ENCODE measurements at regions not wholly inside any gene's neighbourhood (a gene's known extent, or its start where the extent isn't known, plus 50 kb on each side); places are given as distances from the start of the nearest gene placed in this dataset.

GRCh38 chr15:69505956-69506556, 53.4 kb downstream of the RPLP1 start:
- no peak for DNase-seq (ENCODE audit: low read depth)

DNA sequence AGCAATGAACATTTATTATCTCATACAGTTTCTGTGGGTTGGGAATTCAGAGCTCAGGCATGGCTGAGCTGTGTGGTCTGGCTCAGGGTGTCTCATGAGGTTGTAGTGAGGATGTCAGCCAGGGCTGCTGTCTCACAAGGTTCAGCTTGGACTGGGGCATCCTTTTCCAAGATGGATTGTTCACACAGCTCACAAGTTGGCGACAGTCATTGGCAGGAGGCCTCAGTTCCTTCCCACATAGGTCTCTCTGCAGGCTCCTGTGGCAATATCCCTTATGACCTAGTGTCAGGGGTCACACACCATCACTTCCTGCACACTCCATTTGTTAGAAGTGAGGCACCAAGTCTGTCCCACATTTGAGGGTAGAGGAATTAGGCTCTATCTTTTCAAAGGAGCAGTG, 56.0 kb downstream of the RPLP1 start:
- DNase-seq (ENCODE audit: low read depth), result no peak

- no peak for DNase-seq (ENCODE audit: low read depth)
Measured at GRCh38 chr15:69509131-69509530, 56.5 kb downstream of the RPLP1 start.

DNA sequence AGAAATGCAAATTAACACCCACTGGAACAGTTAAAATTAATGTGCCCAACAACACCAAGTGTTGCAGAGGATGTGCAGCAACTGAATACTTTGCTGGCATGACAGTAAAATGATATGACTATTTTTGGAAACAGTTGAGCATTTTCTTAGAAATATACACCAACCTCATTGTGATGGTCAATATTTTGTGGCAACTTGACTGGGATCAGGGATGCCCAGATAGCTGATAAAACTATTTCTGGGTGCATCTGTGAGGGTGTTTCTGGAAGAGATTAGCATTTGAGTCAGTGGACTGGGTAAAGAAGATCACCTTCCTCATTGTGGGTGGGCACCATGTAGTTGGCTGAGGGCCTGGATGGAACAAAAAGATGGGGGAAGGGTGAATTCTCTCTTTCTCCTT, 57.9 kb downstream of the RPLP1 start:
- no peak for DNase-seq (ENCODE audit: low read depth)

- no peak for DNase-seq (ENCODE audit: low read depth)
Measured at GRCh38 chr15:69511015-69511414, 58.4 kb downstream of the RPLP1 start.

DNA sequence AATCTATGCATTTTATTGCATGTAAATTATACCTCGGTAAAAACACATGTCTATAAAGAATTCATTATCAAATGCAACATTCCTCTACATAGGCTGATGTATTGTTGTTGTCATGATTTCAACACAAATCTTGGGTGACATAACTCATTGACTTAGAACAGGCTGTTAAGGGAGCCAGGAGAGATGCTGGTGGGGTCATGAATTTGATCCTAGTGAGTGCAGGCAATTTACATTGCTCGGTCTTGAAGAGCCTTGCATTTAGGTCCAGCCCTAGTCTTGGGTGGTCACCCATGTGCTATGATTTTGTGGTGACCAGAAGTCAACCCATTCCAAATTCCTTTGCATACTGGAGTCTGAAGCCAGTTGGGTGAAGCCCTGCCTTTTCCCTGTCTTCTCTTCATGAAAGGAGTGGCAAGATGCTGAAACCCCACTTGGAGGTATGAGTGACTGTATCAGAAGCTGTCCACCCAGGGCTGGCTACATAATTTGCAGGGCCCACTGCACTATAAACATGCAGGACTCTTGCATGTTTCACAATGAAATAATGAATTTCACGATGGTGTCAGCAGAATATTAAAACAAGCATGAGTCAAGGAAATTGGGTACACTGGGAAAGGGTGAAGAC, 59.2 kb downstream of the RPLP1 start:
- DNase-seq (ENCODE audit: low read depth), result no peak

DNA sequence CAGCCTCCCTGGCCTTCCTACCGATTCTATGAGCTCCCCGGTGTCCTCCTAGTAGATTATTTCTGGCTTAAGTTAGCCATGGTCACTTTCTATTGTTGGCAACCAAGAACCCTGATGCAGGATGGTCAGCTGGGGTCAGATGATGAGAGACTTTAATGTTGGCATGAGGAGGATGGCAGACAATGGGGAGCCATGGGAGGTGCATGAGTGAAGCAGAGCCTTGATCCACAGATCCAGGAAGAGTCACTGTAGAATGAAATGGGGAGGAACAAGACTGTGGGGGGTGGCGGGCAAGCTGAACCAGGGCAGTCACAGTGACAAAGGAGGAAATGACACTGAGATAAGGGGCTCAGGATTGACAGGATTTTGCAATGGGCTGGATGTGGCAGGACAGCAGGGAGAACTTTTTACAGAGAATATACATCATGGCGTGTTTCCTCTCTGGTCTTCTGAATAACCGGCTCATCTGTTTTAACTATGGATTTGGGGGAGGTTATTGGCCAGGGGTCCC, 60.9 kb downstream of the RPLP1 start:
- DNase-seq (ENCODE audit: low read depth), result no peak

- DNase-seq (ENCODE audit: low read depth), result no peak
Measured at GRCh38 chr15:69513986-69514385, 61.4 kb downstream of the RPLP1 start.

GRCh38 chr15:69515508-69515907, 62.9 kb downstream of the RPLP1 start:
- no peak for DNase-seq (ENCODE audit: low read depth)

- DNase-seq (ENCODE audit: low read depth), result no peak
Measured at GRCh38 chr15:69515926-69516325, 63.3 kb downstream of the RPLP1 start.

- DNase-seq (ENCODE audit: low read depth), result no peak
Measured at GRCh38 chr15:69517052-69517451, 64.4 kb downstream of the RPLP1 start.

GRCh38 chr15:69518806-69519205, 66.2 kb downstream of the RPLP1 start:
- DNase-seq (ENCODE audit: low read depth), result no peak

- DNase-seq (ENCODE audit: low read depth), result no peak
Measured at GRCh38 chr15:69520067-69520466, 67.4 kb downstream of the RPLP1 start.

DNA sequence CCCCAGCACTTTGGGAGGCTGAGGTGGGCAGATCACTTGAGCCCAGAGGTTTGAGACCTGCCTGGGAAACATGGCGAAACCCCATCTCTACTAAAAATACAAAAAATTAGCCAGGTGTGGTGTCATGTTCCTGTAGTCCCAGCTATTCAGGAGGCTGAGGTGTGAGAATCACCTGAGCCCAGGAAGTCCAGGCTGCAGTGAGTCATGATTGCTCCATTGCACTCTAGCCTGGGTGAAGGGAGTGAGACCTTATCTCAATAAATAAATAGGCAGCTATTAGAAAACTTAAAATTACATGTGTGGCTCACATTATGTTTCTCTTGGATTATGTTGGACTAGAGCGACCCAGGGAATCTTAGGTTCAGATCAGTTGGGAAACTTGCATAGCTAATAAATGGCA, 69.7 kb downstream of the RPLP1 start:
- DNase-seq (ENCODE audit: low read depth), result no peak

- DNase-seq (ENCODE audit: low read depth), result peak; percentile 46
Measured at GRCh38 chr15:69523010-69524001, 70.7 kb downstream of the RPLP1 start.

GRCh38 chr15:69524296-69524695, 71.7 kb downstream of the RPLP1 start:
- no peak for DNase-seq (ENCODE audit: low read depth)

DNA sequence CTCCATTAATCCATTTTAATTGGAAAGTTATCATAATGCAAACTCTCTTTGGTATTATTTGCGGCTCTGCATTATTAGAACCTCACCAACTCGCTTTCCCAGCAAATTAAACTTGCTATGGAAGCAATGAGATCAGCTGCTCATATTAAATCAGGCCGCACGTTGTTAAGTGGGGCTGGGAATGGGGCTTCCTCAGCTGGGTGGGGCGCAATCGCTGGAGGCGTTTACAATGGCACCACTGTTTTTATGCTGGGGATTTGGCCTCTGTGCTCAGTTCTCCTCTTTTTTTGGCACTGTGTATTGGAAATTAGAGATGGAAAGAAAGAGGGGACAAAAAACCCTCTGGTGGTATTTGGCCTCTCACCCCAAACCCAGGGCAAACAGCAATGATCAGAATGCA, 72.2 kb downstream of the RPLP1 start:
- no peak for DNase-seq (ENCODE audit: low read depth)

DNA sequence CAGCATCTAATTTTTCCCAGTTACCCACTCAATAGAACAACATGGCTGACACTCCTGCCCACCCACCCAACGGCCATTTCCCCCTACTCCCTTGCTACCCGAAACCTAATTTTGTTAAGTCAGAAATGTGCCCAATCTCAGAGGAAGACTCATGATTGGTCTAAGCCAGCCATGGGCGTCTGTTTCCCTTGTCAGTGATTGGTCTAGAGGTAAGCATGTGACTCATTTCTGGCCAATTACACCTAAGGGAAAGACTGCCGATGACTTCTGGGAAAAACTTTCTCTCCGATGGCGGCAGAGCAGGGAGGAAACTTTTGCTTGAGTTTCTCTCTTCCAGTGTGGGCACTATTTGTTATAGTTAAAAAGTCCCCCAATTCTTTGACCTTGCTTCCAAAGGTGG, 72.9 kb downstream of the RPLP1 start:
- DNase-seq (ENCODE audit: low read depth), result no peak

- no peak for DNase-seq (ENCODE audit: low read depth)
Measured at GRCh38 chr15:69526081-69527061, 73.8 kb downstream of the RPLP1 start.

DNA sequence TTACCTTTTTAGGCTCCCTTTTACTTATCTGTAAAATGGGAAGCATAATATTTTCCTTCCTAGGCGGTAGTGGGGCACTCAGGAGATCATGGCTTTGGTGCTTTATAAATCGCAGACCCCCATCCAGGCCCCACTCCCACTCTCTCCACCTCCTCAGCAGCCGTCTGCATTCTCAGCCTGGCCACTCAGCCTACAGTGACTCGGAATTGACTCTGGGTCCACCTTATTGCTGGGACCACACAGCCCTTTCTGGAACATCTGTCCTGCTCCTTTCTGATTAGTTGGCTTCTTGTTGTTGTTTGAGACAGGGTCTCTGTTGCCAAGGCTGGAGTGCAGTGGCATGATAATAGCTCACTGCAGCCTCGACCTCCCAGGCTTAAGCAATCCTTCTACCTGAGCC, 76.5 kb downstream of the RPLP1 start:
- no peak for DNase-seq (ENCODE audit: low read depth)

- DNase-seq (ENCODE audit: low read depth), result no peak
Measured at GRCh38 chr15:69529961-69530633, 77.5 kb downstream of the RPLP1 start.
